ENCODE measurements at regions not wholly inside any gene's neighbourhood (a gene's known extent, or its start where the extent isn't known, plus 50 kb on each side); places are given as distances from the start of the nearest gene placed in this dataset.

- no peaks in the 10 kb centered on the region for H3F3A ChIP-seq (ENCODE audit: low read depth)
- H3K4me1 ChIP-seq (ENCODE audit: insufficient read depth, low read length, poor library complexity, severe bottlenecking) = no peaks in the 10 kb centered on the region
- no peak for TF ChIP-seq CTCF (conservative IDR thresholded peaks at IDR 0.05; ENCODE audit: low read length)
- TF ChIP-seq EZH2phosphoT487 (IDR thresholded peaks at IDR 0.05; ENCODE audit: borderline replicate concordance) = no peak
- no peaks in the 10 kb centered on the region for H3K9me2 ChIP-seq (replicated peaks; ENCODE audit: low read depth, low read length)
- H3K9me3 ChIP-seq (ENCODE audit: insufficient read depth, low read depth, low read length) = no peaks in the 10 kb centered on the region; the same call in 1 of the 2 replicates
- H2AFZ ChIP-seq (ENCODE audit: low read length) = no peak overlapping the region
- no peaks in the 10 kb centered on the region for H3K79me2 ChIP-seq (ENCODE audit: insufficient read depth, low read length)
- no peak overlapping the region for H3K4me3 ChIP-seq (ENCODE audit: low read length, poor library complexity, severe bottlenecking)
- no peaks in the 10 kb centered on the region for H3K36me3 ChIP-seq (ENCODE audit: insufficient read depth, low read length)
- no peak overlapping the region for H3K4me2 ChIP-seq (ENCODE audit: low read depth, low read length, poor library complexity, severe bottlenecking)
- H4K20me1 ChIP-seq (ENCODE audit: insufficient read depth, low read length, poor library complexity, severe bottlenecking) = no peaks in the 10 kb centered on the region
- H3K9ac ChIP-seq (ENCODE audit: low read depth, low read length, poor library complexity, severe bottlenecking) = no peak overlapping the region
- no peaks in the 10 kb centered on the region for H3K27me3 ChIP-seq (ENCODE audit: insufficient read depth, low read length, poor library complexity, severe bottlenecking)
Measured at GRCh38 chr10:36515319-36515718, 610.1 kb upstream of the ANKRD30A start.

- no peak overlapping the region for H3K4me2 ChIP-seq (ENCODE audit: low read depth, low read length, poor library complexity, severe bottlenecking)
- H3F3A ChIP-seq (ENCODE audit: low read depth) = no peaks in the 10 kb centered on the region
- H3K4me3 ChIP-seq (ENCODE audit: low read length, poor library complexity, severe bottlenecking) = no peak overlapping the region
- no peak overlapping the region for H2AFZ ChIP-seq (ENCODE audit: low read length)
- no peak overlapping the region for H3K9ac ChIP-seq (ENCODE audit: low read depth, low read length, poor library complexity, severe bottlenecking)
- no peaks in the 10 kb centered on the region for H3K36me3 ChIP-seq (ENCODE audit: insufficient read depth, low read length)
- H3K27me3 ChIP-seq (ENCODE audit: insufficient read depth, low read length, poor library complexity, severe bottlenecking) = no peaks in the 10 kb centered on the region
- H3K4me1 ChIP-seq (ENCODE audit: insufficient read depth, low read length, poor library complexity, severe bottlenecking) = no peaks in the 10 kb centered on the region
- no peaks in the 10 kb centered on the region; the same call in 1 of the 2 replicates for H3K9me3 ChIP-seq (ENCODE audit: insufficient read depth, low read depth, low read length)
- H3K79me2 ChIP-seq (ENCODE audit: insufficient read depth, low read length) = no peaks in the 10 kb centered on the region
- no peaks in the 10 kb centered on the region for H3K9me2 ChIP-seq (replicated peaks; ENCODE audit: low read depth, low read length)
- no peak for TF ChIP-seq EZH2phosphoT487 (IDR thresholded peaks at IDR 0.05; ENCODE audit: borderline replicate concordance)
- TF ChIP-seq CTCF (conservative IDR thresholded peaks at IDR 0.05; ENCODE audit: low read length) = no peak
- H4K20me1 ChIP-seq (ENCODE audit: insufficient read depth, low read length, poor library complexity, severe bottlenecking) = no peaks in the 10 kb centered on the region
Measured at GRCh38 chr10:36507715-36508114, 617.7 kb upstream of the ANKRD30A start.

- Histone ChIP-seq H3K36me3 (ENCODE audit: insufficient read depth, low read length) (no peaks in the 10 kb centered on the region), H4K20me1 (ENCODE audit: insufficient read depth, low read length, poor library complexity, severe bottlenecking) (no peaks in the 10 kb centered on the region), H3K9me3 (ENCODE audit: insufficient read depth, low read depth, low read length) (no peaks in the 10 kb centered on the region; the same call in 1 of the 2 replicates), H3K4me2 (ENCODE audit: low read depth, low read length, poor library complexity, severe bottlenecking) (no peak overlapping the region), H3K27me3 (ENCODE audit: insufficient read depth, low read length, poor library complexity, severe bottlenecking) (no peaks in the 10 kb centered on the region), H3K9ac (ENCODE audit: low read depth, low read length, poor library complexity, severe bottlenecking) (no peak overlapping the region), H3K79me2 (ENCODE audit: insufficient read depth, low read length) (no peaks in the 10 kb centered on the region), H3K9me2 (replicated peaks; ENCODE audit: low read depth, low read length) (no peaks in the 10 kb centered on the region), H2AFZ (ENCODE audit: low read length) (no peak overlapping the region), H3K4me3 (ENCODE audit: low read length, poor library complexity, severe bottlenecking) (no peak overlapping the region), H3F3A (ENCODE audit: low read depth) (no peaks in the 10 kb centered on the region), H3K4me1 (ENCODE audit: insufficient read depth, low read length, poor library complexity, severe bottlenecking) (no peaks in the 10 kb centered on the region)
- TF ChIP-seq CTCF (conservative IDR thresholded peaks at IDR 0.05; ENCODE audit: low read length) (no peak), EZH2phosphoT487 (IDR thresholded peaks at IDR 0.05; ENCODE audit: borderline replicate concordance) (no peak)
Measured at GRCh38 chr10:36506697-36507496, 618.5 kb upstream of the ANKRD30A start.

All from Loucy (cell line).